ENCODE measurements at regions not wholly inside any gene's neighbourhood (a gene's known extent, or its start where the extent isn't known, plus 50 kb on each side); places are given as distances from the start of the nearest gene placed in this dataset.

DNA sequence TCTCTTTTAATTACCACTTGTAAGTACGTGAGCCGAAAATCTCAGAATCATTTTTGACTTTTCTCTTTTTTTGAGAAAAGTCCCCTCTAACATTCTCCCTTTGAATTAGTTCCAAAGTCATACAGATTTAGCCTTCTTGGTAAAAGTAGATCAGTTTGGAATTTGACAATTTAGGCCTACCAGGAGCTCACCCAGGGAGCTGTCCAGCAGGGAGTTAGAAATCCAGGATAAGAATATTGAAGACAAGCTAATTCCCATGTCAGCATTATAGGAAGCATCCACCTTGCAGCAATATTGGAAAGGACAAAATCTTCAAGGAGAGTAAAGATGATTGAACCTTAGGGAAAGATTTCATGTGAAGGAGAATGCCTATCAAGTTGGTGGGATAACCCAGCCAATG lies 352.2 kb upstream of the CPEB2 start:
- Mint-ChIP-seq H3K4me3 (no peak overlapping the region), H3K36me3 (peaks cover 2% of the 10 kb centered on the region), H3K9me3 (peaks cover 1 to 10% of the 10 kb centered on the region in 2 donors), H3K4me1 (no peaks in the 10 kb centered on the region), H3K27me3 (ENCODE audit: low read depth in 2 of 2) (no peaks in the 10 kb centered on the region), H3K27ac (no peak overlapping the region)
- ATAC-seq (no peak), DNase-seq (no peak)
- Histone ChIP-seq H3K4me1 (ENCODE audit: control insufficient read depth, insufficient read depth, low read length) (no peaks in the 10 kb centered on the region), H3K9me3 (ENCODE audit: control insufficient read depth, insufficient read depth, low read length) (no peaks in the 10 kb centered on the region), H3K27ac (ENCODE audit: low read length) (no peak overlapping the region), H3K4me3 (ENCODE audit: low read length) (no peak overlapping the region), H3K27me3 (ENCODE audit: control insufficient read depth, insufficient read depth, low read length) (no peaks in the 10 kb centered on the region), H3K36me3 (ENCODE audit: control insufficient read depth, insufficient read depth, low read length) (no peaks in the 10 kb centered on the region)
- 80% methylated on average over 1 of the region's 2 CpGs for WGBS (ENCODE audit: insufficient coverage)
- intact Hi-C loops (cut with micrococcal nuclease) = no loop called here
- TF ChIP-seq, protein P1, sequence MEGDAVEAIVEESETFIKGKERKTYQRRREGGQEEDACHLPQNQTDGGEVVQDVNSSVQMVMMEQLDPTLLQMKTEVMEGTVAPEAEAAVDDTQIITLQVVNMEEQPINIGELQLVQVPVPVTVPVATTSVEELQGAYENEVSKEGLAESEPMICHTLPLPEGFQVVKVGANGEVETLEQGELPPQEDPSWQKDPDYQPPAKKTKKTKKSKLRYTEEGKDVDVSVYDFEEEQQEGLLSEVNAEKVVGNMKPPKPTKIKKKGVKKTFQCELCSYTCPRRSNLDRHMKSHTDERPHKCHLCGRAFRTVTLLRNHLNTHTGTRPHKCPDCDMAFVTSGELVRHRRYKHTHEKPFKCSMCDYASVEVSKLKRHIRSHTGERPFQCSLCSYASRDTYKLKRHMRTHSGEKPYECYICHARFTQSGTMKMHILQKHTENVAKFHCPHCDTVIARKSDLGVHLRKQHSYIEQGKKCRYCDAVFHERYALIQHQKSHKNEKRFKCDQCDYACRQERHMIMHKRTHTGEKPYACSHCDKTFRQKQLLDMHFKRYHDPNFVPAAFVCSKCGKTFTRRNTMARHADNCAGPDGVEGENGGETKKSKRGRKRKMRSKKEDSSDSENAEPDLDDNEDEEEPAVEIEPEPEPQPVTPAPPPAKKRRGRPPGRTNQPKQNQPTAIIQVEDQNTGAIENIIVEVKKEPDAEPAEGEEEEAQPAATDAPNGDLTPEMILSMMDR (IDR thresholded peaks at IDR 0.05) = no peak

GRCh38 chr4:14652522-14652921 lies 349.8 kb upstream of the CPEB2 start:
- H3K27ac ChIP-seq (ENCODE audit: low read length) = no peak overlapping the region
- TF ChIP-seq, protein P1 (IDR thresholded peaks at IDR 0.05) = no peak
- WGBS (ENCODE audit: insufficient coverage) = 74% methylated on average over 2 of the region's 2 CpGs
- H3K9me3 Mint-ChIP-seq = peaks cover 8 to 11% of the 10 kb centered on the region in 2 donors
- H3K4me1 Mint-ChIP-seq = no peaks in the 10 kb centered on the region
- H3K36me3 Mint-ChIP-seq = peaks cover 6% of the 10 kb centered on the region
- no peaks in the 10 kb centered on the region for H3K9me3 ChIP-seq (ENCODE audit: control insufficient read depth, insufficient read depth, low read length)
- no peak overlapping the region for H3K27ac Mint-ChIP-seq
- H3K4me3 ChIP-seq (ENCODE audit: low read length) = no peak overlapping the region
- no peaks in the 10 kb centered on the region for H3K4me1 ChIP-seq (ENCODE audit: control insufficient read depth, insufficient read depth, low read length)
- H3K27me3 ChIP-seq (ENCODE audit: control insufficient read depth, insufficient read depth, low read length) = no peaks in the 10 kb centered on the region
- intact Hi-C loops (cut with micrococcal nuclease) = no loop called here
- H3K27me3 Mint-ChIP-seq (ENCODE audit: low read depth in 2 of 2) = no peaks in the 10 kb centered on the region
- no peaks in the 10 kb centered on the region for H3K36me3 ChIP-seq (ENCODE audit: control insufficient read depth, insufficient read depth, low read length)
- DNase-seq = no peak
- ATAC-seq = no peak
- H3K4me3 Mint-ChIP-seq = no peak overlapping the region

- intact Hi-C loops (cut with micrococcal nuclease) = no loop called here
- Histone ChIP-seq H3K4me1 (ENCODE audit: control insufficient read depth, insufficient read depth, low read length) (no peaks in the 10 kb centered on the region), H3K27me3 (ENCODE audit: control insufficient read depth, insufficient read depth, low read length) (no peaks in the 10 kb centered on the region), H3K27ac (ENCODE audit: low read length) (no peak overlapping the region), H3K36me3 (ENCODE audit: control insufficient read depth, insufficient read depth, low read length) (no peaks in the 10 kb centered on the region), H3K4me3 (ENCODE audit: low read length) (no peak overlapping the region), H3K9me3 (ENCODE audit: control insufficient read depth, insufficient read depth, low read length) (no peaks in the 10 kb centered on the region)
- H3K4me3 Mint-ChIP-seq = no peak overlapping the region
- peaks cover 8 to 16% of the 10 kb centered on the region in 2 donors for H3K9me3 Mint-ChIP-seq
- 98% methylated on average over 2 of the region's 2 CpGs for WGBS (ENCODE audit: insufficient coverage)
- no peak for ATAC-seq
- no peaks in the 10 kb centered on the region for H3K4me1 Mint-ChIP-seq
- no peak for DNase-seq
- H3K27me3 Mint-ChIP-seq (ENCODE audit: low read depth in 2 of 2) = no peaks in the 10 kb centered on the region
- peaks cover 6% of the 10 kb centered on the region for H3K36me3 Mint-ChIP-seq
- TF ChIP-seq, protein P1 (IDR thresholded peaks at IDR 0.05) = no peak
- H3K27ac Mint-ChIP-seq = no peak overlapping the region
Measured at GRCh38 chr4:14653338-14653737, 348.9 kb upstream of the CPEB2 start.

DNA sequence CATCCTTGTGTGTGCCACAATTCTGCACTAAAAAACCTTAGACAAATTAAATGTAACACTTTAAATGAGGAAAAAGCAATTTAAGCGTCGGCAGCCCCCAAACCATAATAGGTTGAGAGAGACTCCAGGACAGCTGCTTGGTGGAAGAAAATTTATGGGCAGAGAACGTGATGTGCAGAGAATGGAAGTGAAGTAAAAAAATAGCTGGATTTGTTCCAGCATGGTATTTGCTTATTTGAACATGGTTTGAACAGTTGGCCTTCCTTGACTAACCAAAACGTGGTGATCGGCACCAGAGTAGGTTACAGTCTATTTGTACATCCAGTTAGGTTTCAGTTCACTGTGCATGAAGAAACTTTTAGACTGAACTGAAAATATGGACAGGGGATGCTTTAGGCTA lies 343.0 kb upstream of the CPEB2 start:
- WGBS (ENCODE audit: insufficient coverage) = 82% methylated on average over 5 of the region's 5 CpGs
- intact Hi-C loops (cut with micrococcal nuclease) = no loop called here

More for the DNA sequence above, 343.0 kb upstream of the CPEB2 start:
- TF ChIP-seq, protein P1 (IDR thresholded peaks at IDR 0.05) = no peak
- no peaks in the 10 kb centered on the region for H3K27me3 ChIP-seq (ENCODE audit: control insufficient read depth, insufficient read depth, low read length)
- Mint-ChIP-seq H3K4me3 (no peak overlapping the region), H3K27me3 (ENCODE audit: low read depth in 2 of 2) (no peaks in the 10 kb centered on the region), H3K36me3 (peaks cover 6% of the 10 kb centered on the region), H3K27ac (no peak overlapping the region), H3K9me3 (peaks cover 9 to 15% of the 10 kb centered on the region in 2 donors), H3K4me1 (no peaks in the 10 kb centered on the region)
- no peak for ATAC-seq
- H3K36me3 ChIP-seq (ENCODE audit: control insufficient read depth, insufficient read depth, low read length) = no peaks in the 10 kb centered on the region
- no peak for DNase-seq
- H3K4me1 ChIP-seq (ENCODE audit: control insufficient read depth, insufficient read depth, low read length) = no peaks in the 10 kb centered on the region
- no peaks in the 10 kb centered on the region for H3K9me3 ChIP-seq (ENCODE audit: control insufficient read depth, insufficient read depth, low read length)
- H3K27ac ChIP-seq (ENCODE audit: low read length) = no peak overlapping the region
- H3K4me3 ChIP-seq (ENCODE audit: low read length) = no peak overlapping the region

All from natural killer cell (primary cell).